HG02571 (cell line): ENCODE measurements at regions not wholly inside any gene's neighbourhood (a gene's known extent, or its start where the extent isn't known, plus 50 kb on each side); places are given as distances from the start of the nearest gene placed in this dataset.
"Not testable (repeated sequence)": the region's sequence is repeated elsewhere in the genome, so short reads cannot be mapped to it uniquely, and the experiment has no call there.

ENCODE experiments used
- ATAC-seq: cut with Tn5 transposase; IDR thresholded peaks from one replicate; pipeline ENCODE4 v1.9.1; 2021; ENCODE audit warnings: mild to moderate bottlenecking, moderate library complexity; ENCODE audit not compliant: unreplicated experiment

DNA sequence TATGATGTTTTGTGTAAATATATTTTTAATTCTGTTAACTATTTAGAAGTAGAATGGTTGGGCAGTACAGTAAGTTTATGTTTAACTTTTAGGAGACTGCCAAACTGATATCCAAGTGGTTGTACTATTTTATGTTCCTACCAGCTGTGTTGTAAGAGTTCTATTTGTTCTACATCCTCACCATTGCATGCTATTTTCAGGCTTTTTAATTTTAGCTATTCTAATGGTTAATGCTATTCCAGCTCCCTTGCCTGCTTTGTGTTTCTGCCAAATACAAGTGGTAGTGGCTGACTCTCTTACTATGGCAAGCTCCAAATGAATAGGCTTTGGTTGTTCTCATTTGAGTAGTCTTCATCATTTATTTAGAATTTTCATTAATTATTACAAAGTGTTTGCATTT, 476.4 kb downstream of the KIF4B start:
- ATAC-seq: no peak

GRCh38 chr5:155492191-155492590, 478.6 kb downstream of the KIF4B start:
- ATAC-seq: no peak

DNA sequence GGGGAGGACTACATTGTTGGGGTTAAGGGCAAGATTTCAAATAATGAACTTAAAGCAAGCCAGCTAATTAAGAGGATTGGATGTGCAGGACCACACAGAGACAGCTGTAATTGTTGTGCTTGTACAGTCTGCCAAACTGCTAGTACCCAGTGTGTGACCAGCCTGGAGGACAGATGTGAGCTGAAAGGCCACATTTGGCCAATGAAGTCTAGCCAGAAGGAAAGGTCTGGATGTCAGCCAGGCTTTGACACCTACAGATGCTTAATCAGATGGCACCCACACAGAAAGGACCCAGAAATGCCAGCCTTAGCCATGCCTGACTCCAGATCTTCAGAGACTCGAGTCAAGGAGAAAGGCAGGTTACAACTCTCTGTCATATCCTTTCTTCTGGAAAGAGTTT, 491.1 kb downstream of the KIF4B start:
- ATAC-seq: no peak

- ATAC-seq: no peak
These were observed 493.8 kb downstream of the KIF4B start for GRCh38 chr5:155507363-155507762.

GRCh38 chr5:155508673-155509072, 495.1 kb downstream of the KIF4B start:
- ATAC-seq: no peak

- no peak for ATAC-seq
These were observed 498.8 kb downstream of the KIF4B start for GRCh38 chr5:155512329-155512728.

GRCh38 chr5:155514105-155514563, 500.6 kb downstream of the KIF4B start:
- ATAC-seq: no peak

- no peak for ATAC-seq
These were observed 509.0 kb downstream of the KIF4B start for GRCh38 chr5:155522540-155522939.

GRCh38 chr5:155529362-155529761, 515.8 kb downstream of the KIF4B start:
- ATAC-seq: no peak

- ATAC-seq: no peak
These were observed 516.5 kb downstream of the KIF4B start for GRCh38 chr5:155530046-155530445.

- no peak for ATAC-seq
These were observed 519.2 kb downstream of the KIF4B start for GRCh38 chr5:155532621-155533311.

- ATAC-seq: no peak
These were observed 526.5 kb downstream of the KIF4B start for GRCh38 chr5:155540000-155540595.

DNA sequence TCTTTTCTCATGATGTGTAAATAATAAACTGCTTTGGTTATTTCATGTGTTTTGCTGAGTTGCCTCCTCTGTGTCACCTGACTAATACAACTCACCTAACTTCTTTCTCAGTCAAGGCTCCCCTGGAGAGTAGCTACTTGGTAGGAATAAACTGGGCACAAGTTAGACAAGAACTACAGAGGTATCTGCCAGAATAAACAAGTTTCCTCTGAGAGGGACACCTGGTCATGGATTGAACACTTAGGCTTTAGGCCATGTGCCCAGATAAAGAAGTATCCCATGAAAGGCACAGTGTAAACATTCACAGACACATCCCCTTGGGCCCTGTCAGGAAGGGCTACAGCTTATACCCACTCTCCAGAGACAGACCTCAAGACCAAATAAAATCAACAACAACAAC, 532.5 kb downstream of the KIF4B start:
- no peak for ATAC-seq

DNA sequence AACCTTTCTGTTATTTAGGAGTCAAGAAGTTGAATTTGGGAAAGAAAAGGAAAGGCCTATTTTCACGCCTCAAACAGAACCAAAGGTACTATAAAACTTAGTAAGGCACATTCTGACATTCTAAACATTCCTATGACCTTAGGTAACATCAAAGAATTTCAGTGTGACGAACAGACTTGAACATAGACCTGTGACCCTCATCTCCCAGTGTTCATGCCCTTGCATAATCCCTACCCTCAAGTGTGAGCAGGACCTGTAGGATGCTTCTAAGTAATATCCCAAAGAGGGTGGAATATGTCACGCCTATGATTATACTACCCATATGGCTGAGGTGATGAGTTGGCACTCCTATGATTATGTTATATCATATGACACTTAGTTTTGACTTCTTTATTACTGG, 540.9 kb downstream of the KIF4B start:
- ATAC-seq: no peak

DNA sequence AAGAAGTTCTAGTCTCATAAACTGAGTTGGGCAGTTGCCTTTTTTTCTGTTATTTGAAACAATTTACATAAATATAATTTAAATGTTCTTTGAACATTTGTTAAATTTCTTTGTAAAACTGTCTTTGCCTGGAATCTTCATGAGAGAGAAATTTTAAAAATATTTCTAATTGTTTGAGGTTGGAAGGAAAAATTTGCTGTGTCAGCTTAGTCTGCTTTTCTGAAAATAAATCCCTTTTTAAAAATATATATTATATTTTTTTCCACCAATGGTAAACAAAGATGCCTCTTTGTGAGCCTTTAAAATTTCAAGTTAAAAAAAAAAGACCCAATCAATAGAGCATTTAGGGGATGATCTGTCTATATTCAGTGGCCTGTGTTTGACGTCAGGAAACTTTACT, 542.7 kb downstream of the KIF4B start:
- no peak for ATAC-seq

GRCh38 chr5:155556700-155557099, 543.1 kb downstream of the KIF4B start:
- ATAC-seq: no peak

DNA sequence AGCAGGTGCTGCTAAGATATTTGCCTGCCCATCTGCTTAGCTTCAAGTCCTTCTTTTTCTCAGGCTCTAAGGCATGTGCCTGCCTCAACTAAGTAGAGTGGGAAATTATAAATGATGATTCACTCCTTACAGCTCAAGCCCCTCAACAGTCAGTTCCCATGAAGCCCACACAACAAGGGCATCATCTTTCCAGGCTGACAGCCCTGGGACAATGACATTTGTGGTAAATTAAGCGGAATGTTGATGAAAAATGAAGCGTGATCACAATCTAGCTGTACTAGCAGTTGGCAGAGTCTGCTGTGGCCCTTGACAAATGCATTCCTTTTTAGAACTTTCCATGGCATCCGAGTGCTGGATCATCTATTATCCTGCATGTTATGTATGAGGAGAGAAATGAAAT, 548.6 kb downstream of the KIF4B start:
- ATAC-seq: no peak

- no peak for ATAC-seq
These were observed 551.0 kb downstream of the KIF4B start for GRCh38 chr5:155564541-155564940.

DNA sequence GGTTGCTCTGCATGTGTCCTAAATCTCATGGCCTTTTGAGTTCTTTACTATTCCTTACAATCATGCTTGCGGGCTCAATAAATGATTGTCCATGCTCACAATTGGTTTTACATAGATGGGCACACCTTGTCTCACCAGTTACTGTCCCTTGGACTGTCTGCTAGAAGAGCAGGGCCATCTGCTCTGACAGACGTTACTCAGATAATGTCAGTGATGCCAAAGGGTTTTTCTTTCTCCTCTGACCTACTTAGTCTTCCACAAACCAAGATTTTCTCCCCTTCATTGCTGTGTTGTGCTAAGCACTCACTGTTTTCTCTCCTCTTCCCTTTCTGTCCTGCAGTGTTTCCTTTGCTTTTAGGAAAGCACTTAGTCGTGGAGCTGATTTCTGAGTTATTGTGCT, 562.3 kb downstream of the KIF4B start:
- ATAC-seq: no peak

DNA sequence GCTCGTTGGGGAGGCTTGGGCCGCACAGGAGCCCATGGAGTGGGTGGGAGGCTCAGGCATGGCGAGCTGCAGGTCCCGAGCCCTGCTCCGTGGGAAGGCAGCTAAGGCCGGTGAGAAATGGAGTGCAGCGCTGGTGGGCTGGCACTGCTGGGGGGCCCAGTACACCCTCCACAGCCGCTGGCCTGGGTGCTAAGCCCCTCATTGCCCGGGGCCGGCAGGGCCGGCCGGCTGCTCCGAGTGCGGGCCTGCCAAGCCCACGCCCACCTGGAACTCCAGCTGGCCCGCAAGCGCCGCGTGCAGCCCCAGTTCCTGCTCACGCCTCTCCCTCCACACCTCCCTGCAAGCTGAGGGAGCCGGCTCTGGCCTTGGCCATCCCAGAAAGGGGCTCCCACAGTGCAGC, 573.3 kb downstream of the KIF4B start:
- not testable (repeated sequence) for ATAC-seq

- ATAC-seq: no peak
These were observed 573.9 kb downstream of the KIF4B start for GRCh38 chr5:155587458-155587857.

GRCh38 chr5:155591273-155591672, 577.7 kb downstream of the KIF4B start:
- no peak for ATAC-seq

- no peak for ATAC-seq
These were observed 580.7 kb downstream of the KIF4B start for GRCh38 chr5:155594270-155594669.
